HEK293T (cell line): ENCODE measurements at regions not wholly inside any gene's neighbourhood (a gene's known extent, or its start where the extent isn't known, plus 50 kb on each side); places are given as distances from the start of the nearest gene placed in this dataset.

Experiments
- BHLHE40 ChIP-seq: fragments of 450-650 bp; IDR thresholded peaks from 2 replicates; pipeline ENCODE4 v1.6.1; 2016; ENCODE audit warnings: mild to moderate bottlenecking, moderate library complexity, borderline replicate concordance
- FOXK2 ChIP-seq: fragments of 450-650 bp; IDR thresholded peaks from 2 replicates; pipeline ENCODE4 v1.6.1; 2016; ENCODE audit warnings: mild to moderate bottlenecking
- FOXM1 ChIP-seq: fragments of 450-650 bp; IDR thresholded peaks from 2 replicates; pipeline ENCODE4 v1.6.1; 2017; ENCODE audit warnings: mild to moderate bottlenecking, borderline replicate concordance
- HDGF ChIP-seq: fragments of 450-650 bp; IDR thresholded peaks from 2 replicates; pipeline ENCODE4 v1.6.1; 2017; ENCODE audit warnings: antibody characterized with exemption, borderline replicate concordance
- LEF1 ChIP-seq: fragments of 450-650 bp; IDR thresholded peaks from 2 replicates; pipeline ENCODE4 v1.6.1; 2017; ENCODE audit warnings: mild to moderate bottlenecking, borderline replicate concordance
- PKNOX1 ChIP-seq: fragments of 450-650 bp; IDR thresholded peaks from 2 replicates; pipeline ENCODE4 v1.6.1; 2016
- SP1 ChIP-seq: fragments of 450-650 bp; IDR thresholded peaks from 2 replicates; pipeline ENCODE4 v1.6.1; 2017
- SUZ12 ChIP-seq: fragments of 450-650 bp; IDR thresholded peaks from 2 replicates; pipeline ENCODE4 v1.6.1; 2016; ENCODE audit warnings: mild to moderate bottlenecking
- TARDBP ChIP-seq: fragments of 450-650 bp; IDR thresholded peaks from 2 replicates; pipeline ENCODE4 v1.6.1; 2016

GRCh38 chr1:198939956-198940355 is 301.1 kb downstream of the PTPRC start:
- TF ChIP-seq SUZ12: no peak
- no peak for TF ChIP-seq FOXK2
- no peak for TF ChIP-seq FOXM1
- no peak for TF ChIP-seq BHLHE40
- TF ChIP-seq SP1: no peak
- no peak for TF ChIP-seq PKNOX1
- no peak for TF ChIP-seq TARDBP
- no peak for TF ChIP-seq LEF1
- no peak for TF ChIP-seq HDGF
